Endothelial cell of umbilical vein (primary cell): ENCODE measurements at regions not wholly inside any gene's neighbourhood (a gene's known extent, or its start where the extent isn't known, plus 50 kb on each side); places are given as distances from the start of the nearest gene placed in this dataset.

Experiments used
- BruUV-seq: library from RNA; stranded (reverse); fragments of 400-500 nt; replicated peaks from 2 replicates; lab custom pipeline; 2021; lab: Mats Ljungman, UMichigan
- CTCF ChIA-PET: fragments of 300-600, 350-600 bp; sonication (Branson Sonifier 250); formaldehyde crosslinking; loops from one replicate; lab custom pipeline; 2021; ENCODE audit warnings: antibody characterized with exemption, inconsistent platforms; lab: Charles Lee
- POLR2A ChIA-PET: fragments of 300-600, 350-600 bp; sonication (Branson Sonifier 250); formaldehyde crosslinking; loops from one replicate; lab custom pipeline; 2021; ENCODE audit warnings: antibody characterized with exemption, inconsistent platforms; lab: Charles Lee
- DNase-seq: peaks from one replicate; pipeline ENCODE4 v3.0.0-alpha.2; 2011; ENCODE audit warnings: low read depth, low spot score
- FAIRE-seq: peaks from 2 replicates; lab custom pipeline; 2011; peaks lifted over from hg19 to GRCh38; lab: Jason Lieb, UNC
- H2AFZ ChIP-seq: 2 replicates; pipeline ENCODE4 v1.6.0; 2012; ENCODE audit warnings: low read depth, low read length, control low read depth, inconsistent platforms
- H3K27ac ChIP-seq: 2 replicates; pipeline ENCODE4 v1.5.1; 2011; ENCODE audit warnings: low read depth, mild to moderate bottlenecking, control low read depth, low read length, moderate library complexity; ENCODE audit not compliant: insufficient read depth
- H3K27me3 ChIP-seq, 2 experiments: 2 replicates each; pipeline versions ENCODE4 v1.6.0 to v1.6.1; 2011; ENCODE audit warnings: low read length in 2 of 2, mixed read lengths in 1 of 2; ENCODE audit not compliant: control insufficient read depth in 2 of 2, insufficient read depth in 2 of 2
- H3K36me3 ChIP-seq, 2 experiments: 2 replicates in 1 of 2; 3 replicates in 1 of 2; pipeline ENCODE4 v1.5.1; 2011; ENCODE audit warnings: low read length in 2 of 2, mild to moderate bottlenecking in 1 of 2, moderate library complexity in 1 of 2; ENCODE audit not compliant: control insufficient read depth in 2 of 2, insufficient read depth in 2 of 2; ENCODE audit errors: extremely low read depth in 1 of 2
- H3K4me1 ChIP-seq: 3 replicates; pipeline ENCODE4 v1.5.1; 2011; ENCODE audit warnings: mild to moderate bottlenecking, low read length; ENCODE audit not compliant: control insufficient read depth, insufficient read depth; ENCODE audit errors: extremely low read depth
- H3K4me2 ChIP-seq: 2 replicates; pipeline ENCODE4 v1.6.1; 2011; ENCODE audit warnings: low read length, control low read depth, mixed read lengths; ENCODE audit not compliant: insufficient read depth
- H3K4me3 ChIP-seq, 3 experiments: fragments of 200-600 bp in 1 of 3; sonication (generic), shearing (Covaris generic) in 1 of 3; replicated peaks in 1 of 3; 2 replicates each; pipeline ENCODE4 v1.5.1; 2011 to 2016; ENCODE audit warnings: control low read depth in 3 of 3, low read length in 3 of 3, mild to moderate bottlenecking in 2 of 3, inconsistent platforms in 1 of 3, low read depth in 1 of 3, moderate library complexity in 1 of 3; ENCODE audit not compliant: insufficient read depth in 1 of 3
- H3K79me2 ChIP-seq: 2 replicates; pipeline ENCODE4 v1.6.0; 2012; ENCODE audit warnings: low read length, inconsistent platforms; ENCODE audit not compliant: control insufficient read depth, insufficient read depth
- H3K9ac ChIP-seq: replicated peaks from 2 replicates; pipeline ENCODE3; 2011; ENCODE audit warnings: low read length, control low read depth; ENCODE audit not compliant: insufficient read depth; ENCODE audit errors: extremely low read depth
- H3K9me1 ChIP-seq: replicated peaks from 3 replicates; pipeline ENCODE4 v1.6.0; 2011; ENCODE audit warnings: mild to moderate bottlenecking, low read length; ENCODE audit not compliant: control insufficient read depth, insufficient read depth; ENCODE audit errors: extremely low read depth
- H3K9me3 ChIP-seq: replicated peaks from 2 replicates; pipeline ENCODE4 v1.5.1; 2012; ENCODE audit warnings: low read length, inconsistent platforms; ENCODE audit not compliant: control insufficient read depth, insufficient read depth
- H4K20me1 ChIP-seq: replicated peaks from 2 replicates; pipeline ENCODE3; 2011; ENCODE audit warnings: mild to moderate bottlenecking, low read length; ENCODE audit not compliant: control insufficient read depth, insufficient read depth; ENCODE audit errors: extremely low read depth
- CTCF ChIP-seq, 2 donors: IDR thresholded peaks; 1 replicate in 1 of 2; 2 replicates in 1 of 2; pipeline ENCODE4 v1.5.1; 2011; ENCODE audit warnings: low read length in 2 of 2, mild to moderate bottlenecking in 2 of 2, moderate library complexity in 2 of 2, control low read depth in 1 of 2, inconsistent platforms in 1 of 2, low read depth in 1 of 2; ENCODE audit not compliant: insufficient read depth in 1 of 2; ENCODE audit errors: extremely low read depth in 1 of 2
- EZH2 ChIP-seq: IDR thresholded peaks from 2 replicates; pipeline ENCODE4 v1.6.1; 2012; ENCODE audit warnings: borderline replicate concordance, low read depth, mild to moderate bottlenecking, moderate library complexity, low read length, inconsistent platforms; ENCODE audit not compliant: severe bottlenecking
- FOS ChIP-seq: IDR thresholded peaks from 2 replicates; pipeline ENCODE4 v1.6.1; 2011; ENCODE audit warnings: mild to moderate bottlenecking, low read length, moderate library complexity, borderline replicate concordance; ENCODE audit not compliant: insufficient read depth
- GATA2 ChIP-seq: IDR thresholded peaks from 2 replicates; pipeline ENCODE4 v1.7.0; 2011; ENCODE audit warnings: low read depth, mild to moderate bottlenecking, moderate library complexity, mixed read lengths, low read length; ENCODE audit not compliant: insufficient read length, insufficient read depth
- JUN ChIP-seq: IDR thresholded peaks from 2 replicates; pipeline ENCODE4 v1.6.1; 2011; ENCODE audit warnings: borderline replicate concordance, low read depth; ENCODE audit not compliant: insufficient read length, insufficient read depth
- MAX ChIP-seq: IDR thresholded peaks from 2 replicates; pipeline ENCODE4 v1.6.1; 2011; ENCODE audit not compliant: insufficient read depth, insufficient read length
- MYC ChIP-seq: IDR thresholded peaks from one replicate; pipeline ENCODE4 v1.6.1; 2011; ENCODE audit warnings: mild to moderate bottlenecking, low read depth, low read length
- POLR2A ChIP-seq: IDR thresholded peaks from 2 replicates; pipeline ENCODE4 v1.6.1; 2012; ENCODE audit warnings: low read depth, mild to moderate bottlenecking, control low read depth, low read length
- POLR2AphosphoS5 ChIP-seq: IDR thresholded peaks from 2 replicates; pipeline ENCODE4 v1.6.1; 2012; ENCODE audit warnings: low read depth, mild to moderate bottlenecking, control low read depth, low read length, moderate library complexity; ENCODE audit not compliant: insufficient read depth
- dilution Hi-C: fragments of 300-500 bp; cut with MboI; formaldehyde crosslinking; loops from one replicate; pipeline ENCODE4 v1.15.0; 2019; ENCODE audit warnings: low sequenced_read_pairs; ENCODE audit not compliant: extremely low pct_ligation_motif_present
- intact Hi-C: fragments of 100-400 bp; cut with micrococcal nuclease; formaldehyde crosslinking; loops from one replicate; pipeline ENCODE4 v1.10.0; 2022

DNA sequence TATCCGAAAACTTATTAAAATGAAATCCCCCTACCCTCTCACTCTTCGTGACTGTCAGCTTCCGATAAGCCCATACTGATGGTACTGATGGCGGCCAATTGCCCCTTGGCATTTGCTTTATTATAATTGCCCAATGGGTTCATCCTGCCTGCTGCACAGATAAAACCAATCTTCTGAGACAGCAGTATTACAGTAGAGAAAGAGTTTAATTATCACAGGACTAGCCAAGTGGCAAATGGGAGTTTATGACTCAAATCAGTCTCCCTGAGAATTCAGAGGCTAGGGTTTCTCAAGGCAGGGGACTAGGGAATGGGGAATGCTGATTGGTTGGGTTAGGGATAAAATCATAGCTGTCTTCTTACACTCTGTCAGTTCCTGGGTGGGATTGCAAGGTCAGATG lies 259.5 kb downstream of the SOD2 start:
- FAIRE-seq = no peak

More for the DNA sequence above, 259.5 kb downstream of the SOD2 start:
- Histone ChIP-seq H3K4me2 (no peak overlapping the region), H3K27ac (no peak overlapping the region), H3K9ac (no peak overlapping the region), H3K36me3 (no peaks in the 10 kb centered on the region), H3K4me3 (no peak overlapping the region), H4K20me1 (no peaks in the 10 kb centered on the region), H3K27me3 (no peaks in the 10 kb centered on the region), H3K9me3 (peaks cover 9% of the 10 kb centered on the region), H3K4me1 (no peaks in the 10 kb centered on the region), H3K79me2 (no peaks in the 10 kb centered on the region), H2AFZ (no peak overlapping the region), H3K9me1 (no peaks in the 10 kb centered on the region)
- ChIA-PET CTCF (no interaction called here), POLR2A (no interaction called here)
- intact Hi-C loops (no loop called here), dilution Hi-C loops (no loop called here)
- TF ChIP-seq GATA2 (no peak), EZH2 (no peak), POLR2A (no peak), JUN (no peak), FOS (no peak), MYC (no peak), MAX (no peak), POLR2AphosphoS5 (no peak), CTCF (IDR thresholded peaks at IDR 0.05; ENCODE audit: extremely low read depth in 1 of 2, insufficient read depth in 1 of 2, low read depth in 1 of 2, low read length in 2 of 2) (no peak)
- no peak for DNase-seq
- BruUV-seq = no TSS peak
